Gastrocnemius medialis (tissue), 4 donors: ENCODE measurements at regions not wholly inside any gene's neighbourhood (a gene's known extent, or its start where the extent isn't known, plus 50 kb on each side); places are given as distances from the start of the nearest gene placed in this dataset.

Experiments used
- ATAC-seq, 2 donors: fragments of 150-250 bp; one replicate each; pipeline ENCODE4 v1.9.1; 2016
- DNase-seq, 2 donors: peaks; one replicate each; pipeline ENCODE4 v3.0.0-alpha.2; 2019
- H3K27ac ChIP-seq, 4 donors: fragments of 200-600 bp; sonication (generic); 1 replicate in 1 of 4; 2 replicates in 3 of 4; pipeline ENCODE4 v1.5.1; 2016 to 2018; ENCODE audit warnings: mild to moderate bottlenecking in 2 of 4, moderate library complexity in 1 of 4
- H3K27me3 ChIP-seq, 3 donors: fragments of 200-600 bp; sonication (generic) in 2 of 3; 1 replicate in 1 of 3; 2 replicates in 2 of 3; pipeline versions ENCODE4 v1.5.1 to v1.6.0; 2016 to 2019; ENCODE audit warnings: mild to moderate bottlenecking in 1 of 3, moderate library complexity in 1 of 3
- H3K36me3 ChIP-seq, 2 donors: fragments of 200-600 bp; sonication (generic) in 1 of 2; one replicate each; pipeline ENCODE4 v1.5.1; 2017 to 2018
- H3K4me1 ChIP-seq, 2 donors: fragments of 200-600 bp; sonication (generic) in 1 of 2; one replicate each; pipeline ENCODE4 v1.5.1; 2016 to 2017; ENCODE audit warnings: mild to moderate bottlenecking in 2 of 2
- H3K4me3 ChIP-seq, 4 donors: fragments of 200-600 bp; sonication (generic) in 3 of 4; 1 replicate in 1 of 4; 2 replicates in 3 of 4; pipeline ENCODE4 v1.5.1; 2016 to 2019; ENCODE audit warnings: mild to moderate bottlenecking in 2 of 4
- H3K9me3 ChIP-seq, 3 donors: fragments of 200-600 bp; sonication (generic) in 2 of 3; 1 replicate in 1 of 3; 2 replicates in 2 of 3; pipeline ENCODE4 v1.5.1; 2016 to 2019
- CTCF ChIP-seq, 5 experiments: fragments of 450-650 bp in 3 of 5; fragments of 200-600 bp in 2 of 5; sonication (generic) in 2 of 5; IDR thresholded peaks in 4 of 5; conservative IDR thresholded peaks in 1 of 5; 1 replicate in 4 of 5; 2 replicates in 1 of 5; pipeline ENCODE4 v1.5.1; 2016 to 2019; ENCODE audit warnings: antibody characterized with exemption in 5 of 5, mild to moderate bottlenecking in 3 of 5, moderate library complexity in 3 of 5
- POLR2A ChIP-seq, 2 donors: fragments of 450-650 bp; IDR thresholded peaks; one replicate each; pipeline ENCODE4 v1.6.1; 2017; ENCODE audit warnings: antibody characterized with exemption in 2 of 2, mild to moderate bottlenecking in 2 of 2, moderate library complexity in 2 of 2
- in situ Hi-C, 4 donors: fragments of 200-750 bp; cut with MboI; loops; one replicate each; pipeline versions ENCODE4 v1.15.0 to v1.8.0; 2017; ENCODE audit warnings: low sequenced_read_pairs in 4 of 4
- intact Hi-C: fragments of 100-400 bp; cut with DNase I; formaldehyde crosslinking; loops from one replicate; pipeline ENCODE4 v1.15.1; 2023; ENCODE audit warnings: low total_unique reads

- no peaks in the 10 kb centered on the region for H3K9me3 ChIP-seq
- intact Hi-C loops (no loop called here), in situ Hi-C loops (no loop called here)
- H3K27ac ChIP-seq = no peak overlapping the region
- no peak overlapping the region for H3K4me3 ChIP-seq
- TF ChIP-seq CTCF (IDR thresholded peaks at IDR 0.05 in 4 of 5, conservative IDR thresholded peaks at IDR 0.05 in 1 of 5) = no peak
- no peak for TF ChIP-seq POLR2A (IDR thresholded peaks at IDR 0.05)
- H3K36me3 ChIP-seq = no peaks in the 10 kb centered on the region
- H3K27me3 ChIP-seq = no peaks in the 10 kb centered on the region
- DNase-seq (no peak), ATAC-seq (no peak)
- no peaks in the 10 kb centered on the region for H3K4me1 ChIP-seq
Observed at GRCh38 chr6:148076051-148076450, 266.6 kb upstream of the SASH1 start.

- ATAC-seq = no peak
- Histone ChIP-seq H3K27me3 (no peaks in the 10 kb centered on the region), H3K4me3 (no peak overlapping the region), H3K36me3 (no peaks in the 10 kb centered on the region), H3K4me1 (no peaks in the 10 kb centered on the region), H3K9me3 (no peaks in the 10 kb centered on the region), H3K27ac (no peak overlapping the region)
- DNase-seq = no peak
- TF ChIP-seq CTCF (IDR thresholded peaks at IDR 0.05 in 4 of 5, conservative IDR thresholded peaks at IDR 0.05 in 1 of 5) (no peak), POLR2A (IDR thresholded peaks at IDR 0.05) (no peak)
- in situ Hi-C loops = no loop called here
- intact Hi-C loops = no loop called here
Observed at GRCh38 chr6:148080315-148080714, 262.3 kb upstream of the SASH1 start.

GRCh38 chr6:148081076-148081475 lies 261.6 kb upstream of the SASH1 start:
- Histone ChIP-seq H3K4me3 (no peak overlapping the region), H3K27ac (no peak overlapping the region), H3K9me3 (no peaks in the 10 kb centered on the region), H3K36me3 (no peaks in the 10 kb centered on the region), H3K27me3 (no peaks in the 10 kb centered on the region), H3K4me1 (no peaks in the 10 kb centered on the region)
- DNase-seq = no peak
- in situ Hi-C loops (no loop called here), intact Hi-C loops (no loop called here)
- TF ChIP-seq POLR2A (IDR thresholded peaks at IDR 0.05) = no peak
- ATAC-seq = no peak

- Histone ChIP-seq H3K4me3 (no peak overlapping the region), H3K4me1 (no peaks in the 10 kb centered on the region), H3K27me3 (no peaks in the 10 kb centered on the region), H3K9me3 (no peaks in the 10 kb centered on the region), H3K27ac (no peak overlapping the region), H3K36me3 (no peaks in the 10 kb centered on the region)
- in situ Hi-C loops (no loop called here), intact Hi-C loops (no loop called here)
- ATAC-seq (no peak), DNase-seq (no peak)
- TF ChIP-seq POLR2A (IDR thresholded peaks at IDR 0.05) (no peak), CTCF (IDR thresholded peaks at IDR 0.05 in 4 of 5, conservative IDR thresholded peaks at IDR 0.05 in 1 of 5) (no peak)
Observed at GRCh38 chr6:148082044-148082443, 260.6 kb upstream of the SASH1 start.

- ATAC-seq = no peak
- no peak for DNase-seq
- no peak overlapping the region for H3K4me3 ChIP-seq
- TF ChIP-seq POLR2A (IDR thresholded peaks at IDR 0.05) (no peak), CTCF (IDR thresholded peaks at IDR 0.05 in 4 of 5, conservative IDR thresholded peaks at IDR 0.05 in 1 of 5) (no peak)
- H3K27me3 ChIP-seq = no peaks in the 10 kb centered on the region
- no peaks in the 10 kb centered on the region for H3K9me3 ChIP-seq
- in situ Hi-C loops (no loop called here), intact Hi-C loops (no loop called here)
- H3K4me1 ChIP-seq = no peaks in the 10 kb centered on the region
- H3K36me3 ChIP-seq = no peaks in the 10 kb centered on the region
- no peak overlapping the region for H3K27ac ChIP-seq
Observed at GRCh38 chr6:148082696-148083095, 259.9 kb upstream of the SASH1 start.
